ENCODE measurements at regions not wholly inside any gene's neighbourhood (a gene's known extent, or its start where the extent isn't known, plus 50 kb on each side); places are given as distances from the start of the nearest gene placed in this dataset.

- Histone ChIP-seq H2BK5ac (ENCODE audit: low read depth, low read length) (no peak overlapping the region), H3K4me1 (replicated peaks in 1 of 4; ENCODE audit: control insufficient read depth in 3 of 4, insufficient read depth in 4 of 4, low read length in 3 of 4) (no peaks in the 10 kb centered on the region), H3K36me3 (ENCODE audit: control insufficient read depth in 2 of 4, insufficient read depth in 4 of 4, low read length in 3 of 4) (no peaks in the 10 kb centered on the region), H3K9ac (replicated peaks in 1 of 4; ENCODE audit: extremely low read depth in 1 of 4, low read depth in 3 of 4, low read length in 3 of 4) (no peak overlapping the region), H2BK20ac (ENCODE audit: low read length) (no peak overlapping the region), H3K14ac (ENCODE audit: insufficient read length) (no peak overlapping the region), H2BK120ac (replicated peaks; ENCODE audit: low read depth, low read length) (no peak overlapping the region), H3K23me2 (ENCODE audit: low read depth, low read length) (no peaks in the 10 kb centered on the region), H4K8ac (ENCODE audit: extremely low read depth, insufficient read depth, low read length) (no peak overlapping the region), H4K5ac (ENCODE audit: insufficient read length, low read depth, low read length) (no peak overlapping the region), H2AK5ac (ENCODE audit: low read depth, low read length) (no peak overlapping the region), H2AFZ (ENCODE audit: low read length) (no peak overlapping the region), H3K18ac (ENCODE audit: extremely low read depth, low read length) (no peak overlapping the region), H3K27ac (ENCODE audit: low read depth, low read length) (no peak overlapping the region), H3K56ac (replicated peaks; ENCODE audit: insufficient read length, low read depth, low read length) (no peak overlapping the region), H3K23ac (ENCODE audit: insufficient read length) (no peak overlapping the region), H4K20me1 (replicated peaks in 1 of 2; ENCODE audit: control insufficient read depth in 1 of 2, insufficient read depth in 2 of 2, low read length in 2 of 2) (no peaks in the 10 kb centered on the region), H3K79me1 (ENCODE audit: low read depth, low read length) (no peaks in the 10 kb centered on the region), H3K4me2 (ENCODE audit: insufficient read depth in 1 of 2, low read depth in 2 of 2, low read length in 2 of 2) (no peak overlapping the region), H3K27me3 (replicated peaks in 1 of 4; ENCODE audit: control insufficient read depth in 3 of 4, extremely low read depth in 1 of 4, insufficient read depth in 3 of 4, low read length in 3 of 4) (no peaks in the 10 kb centered on the region), H3K4me3 (ENCODE audit: extremely low read depth in 1 of 4, insufficient read depth in 2 of 4, low read depth in 3 of 4, low read length in 4 of 4) (no peak overlapping the region), H2BK15ac (ENCODE audit: low read length) (no peak overlapping the region), H3K4ac (replicated peaks; ENCODE audit: insufficient read length, low read depth, low read length) (no peak overlapping the region), H3K9me3 (ENCODE audit: insufficient read depth in 2 of 2, low read depth in 1 of 2, low read length in 1 of 2) (no peaks in the 10 kb centered on the region), H4K91ac (replicated peaks; ENCODE audit: insufficient read length, low read length) (no peak overlapping the region), H2BK12ac (ENCODE audit: low read depth, low read length) (no peak overlapping the region), H3K79me2 (ENCODE audit: control insufficient read depth in 1 of 2, insufficient read depth in 2 of 2, low read length in 2 of 2) (no peaks in the 10 kb centered on the region)
- ChIA-PET POLR2A (ENCODE audit: partially characterized antibody) (no interaction called here), CTCF (ENCODE audit: partially characterized antibody) (interaction anchor here (0.9 to 1.2 kb wide), 2 partner anchors 585 to 615 kb away, joined by 3 read pairs; no protein-coding TSS in a partner anchor)
- WGBS, 2 experiments (ENCODE audit: extremely low coverage in 1 of 2, insufficient coverage in 1 of 2, insufficient read length in 1 of 2, insufficient replicate concordance in 2 of 2, low coverage in 1 of 2, low lambda C conversion rate in 2 of 2, missing lambda C conversion rate in 1 of 2) = 88% methylated on average over 5 of the region's 5 CpGs; no CpG with 5 or more reads in 1 of the 2 experiments
- no peak for TF ChIP-seq CHD1 (IDR thresholded peaks at IDR 0.05; ENCODE audit: low read depth, low read length)
- no peak for TF ChIP-seq RAD21 (IDR thresholded peaks at IDR 0.05 in 1 of 2, conservative IDR thresholded peaks at IDR 0.05 in 1 of 2; ENCODE audit: low read depth in 2 of 2, low read length in 2 of 2)
- no peak for TF ChIP-seq NANOG (IDR thresholded peaks at IDR 0.05; ENCODE audit: insufficient read depth, low read depth, low read length, poor library complexity, severe bottlenecking)
- no peak for TF ChIP-seq MAFK (IDR thresholded peaks at IDR 0.05; ENCODE audit: low read depth, low read length)
- TF ChIP-seq TEAD4 (IDR thresholded peaks at IDR 0.05; ENCODE audit: low read depth, low read length) = no peak
- no peak for TF ChIP-seq SP4 (IDR thresholded peaks at IDR 0.05; ENCODE audit: low read length)
- no peak for TF ChIP-seq POLR2AphosphoS5 (IDR thresholded peaks at IDR 0.05; ENCODE audit: low read depth, low read length)
- TF ChIP-seq RBBP5 (IDR thresholded peaks at IDR 0.05; ENCODE audit: borderline replicate concordance, low read depth, low read length) = no peak
- no peak for TF ChIP-seq CBX5 (IDR thresholded peaks at IDR 0.05; ENCODE audit: low read depth, low read length)
- TF ChIP-seq ATF3 (IDR thresholded peaks at IDR 0.05; ENCODE audit: insufficient read depth, low read depth, low read length) = no peak
- TF ChIP-seq RNF2 (IDR thresholded peaks at IDR 0.05; ENCODE audit: borderline replicate concordance, low read depth, low read length, missing control alignments, poor library complexity, severe bottlenecking) = no peak
- TF ChIP-seq HDAC6 (IDR thresholded peaks at IDR 0.05; ENCODE audit: low read depth, low read length) = no peak
- TF ChIP-seq EGR1 (IDR thresholded peaks at IDR 0.05; ENCODE audit: borderline replicate concordance, low read depth, low read length) = no peak
- FAIRE-seq (no peak), DNase-seq (ENCODE audit: low read depth in 1 of 2, low spot score in 2 of 2) (no peak)
Measured at GRCh38 chr5:130724658-130725057, 440.4 kb downstream of the HINT1 start.

Measured in H1 (cell line).